NCI-H128 (cell line): ENCODE measurements at regions not wholly inside any gene's neighbourhood (a gene's known extent, or its start where the extent isn't known, plus 50 kb on each side); places are given as distances from the start of the nearest gene placed in this dataset.
"Not testable (repeated sequence)": the region's sequence is repeated elsewhere in the genome, so short reads cannot be mapped to it uniquely, and the experiment has no call there.

Experiments
- DNase-seq: peaks from one replicate; lab custom pipeline; 2025; ENCODE audit not compliant: unreplicated experiment; lab: John Stamatoyannopoulos, UW

GRCh38 chr15:62495670-62496614 lies 330.9 kb upstream of the C2CD4B start:
- DNase-seq: no peak

- DNase-seq: no peak
These were observed 332.3 kb upstream of the C2CD4B start for GRCh38 chr15:62497356-62497755.

GRCh38 chr15:62498278-62498677 lies 333.2 kb upstream of the C2CD4B start:
- no peak for DNase-seq

- DNase-seq: no peak
These were observed 333.6 kb upstream of the C2CD4B start for GRCh38 chr15:62498712-62499111.

GRCh38 chr15:62500325-62500724 lies 335.2 kb upstream of the C2CD4B start:
- DNase-seq: no peak

GRCh38 chr15:62502451-62502850 lies 337.4 kb upstream of the C2CD4B start:
- no peak for DNase-seq

GRCh38 chr15:62503451-62503850 lies 338.4 kb upstream of the C2CD4B start:
- no peak for DNase-seq

GRCh38 chr15:62505762-62506161 lies 340.7 kb upstream of the C2CD4B start:
- DNase-seq: no peak

GRCh38 chr15:62506217-62506805 lies 341.2 kb upstream of the C2CD4B start:
- no peak for DNase-seq

- DNase-seq: no peak
These were observed 344.4 kb upstream of the C2CD4B start for GRCh38 chr15:62509395-62509958.

GRCh38 chr15:62510791-62511190 lies 345.7 kb upstream of the C2CD4B start:
- no peak for DNase-seq

GRCh38 chr15:62512904-62513303 lies 347.8 kb upstream of the C2CD4B start:
- no peak for DNase-seq

- DNase-seq: no peak
These were observed 348.8 kb upstream of the C2CD4B start for GRCh38 chr15:62513893-62514292.

GRCh38 chr15:62515696-62516395 lies 350.8 kb upstream of the C2CD4B start:
- DNase-seq: no peak

- DNase-seq: no peak
These were observed 352.5 kb upstream of the C2CD4B start for GRCh38 chr15:62517541-62517940.

- not testable (repeated sequence) for DNase-seq
These were observed 353.6 kb upstream of the C2CD4B start for GRCh38 chr15:62518666-62519065.

GRCh38 chr15:62519900-62520299 lies 354.8 kb upstream of the C2CD4B start:
- no peak for DNase-seq

- DNase-seq: no peak
These were observed 355.8 kb upstream of the C2CD4B start for GRCh38 chr15:62520887-62521286.

- no peak for DNase-seq
These were observed 356.3 kb upstream of the C2CD4B start for GRCh38 chr15:62521396-62521795.

GRCh38 chr15:62524848-62525247 lies 359.8 kb upstream of the C2CD4B start:
- no peak for DNase-seq

GRCh38 chr15:62527387-62527786 lies 362.3 kb upstream of the C2CD4B start:
- DNase-seq: no peak
